GM19397 (cell line): ENCODE measurements at regions not wholly inside any gene's neighbourhood (a gene's known extent, or its start where the extent isn't known, plus 50 kb on each side); places are given as distances from the start of the nearest gene placed in this dataset.

Experiments used
- ATAC-seq: cut with Tn5 transposase; IDR thresholded peaks from one replicate; pipeline ENCODE4 v1.9.1; 2021; ENCODE audit warnings: mild to moderate bottlenecking, moderate library complexity; ENCODE audit not compliant: unreplicated experiment

DNA sequence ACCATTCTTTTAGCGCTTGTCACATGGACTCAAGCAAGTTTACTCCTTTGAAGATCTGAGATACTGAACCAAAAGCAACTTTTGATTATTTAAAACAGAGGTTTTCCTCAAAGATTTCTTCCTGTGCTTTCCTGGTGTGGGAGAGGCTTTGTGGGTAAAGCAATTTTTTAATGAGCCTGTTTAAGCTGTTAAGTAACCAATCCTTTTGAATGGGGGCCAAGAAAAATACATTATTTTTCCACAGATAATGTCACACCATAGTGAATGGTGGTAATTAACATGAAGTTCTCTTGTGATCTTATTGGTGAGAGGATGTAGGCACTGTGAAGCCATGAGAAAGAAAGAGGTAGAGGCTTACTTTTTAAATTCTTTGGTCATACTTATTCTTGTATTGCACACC, 55.8 kb upstream of the OBI1 start:
- ATAC-seq = no peak

DNA sequence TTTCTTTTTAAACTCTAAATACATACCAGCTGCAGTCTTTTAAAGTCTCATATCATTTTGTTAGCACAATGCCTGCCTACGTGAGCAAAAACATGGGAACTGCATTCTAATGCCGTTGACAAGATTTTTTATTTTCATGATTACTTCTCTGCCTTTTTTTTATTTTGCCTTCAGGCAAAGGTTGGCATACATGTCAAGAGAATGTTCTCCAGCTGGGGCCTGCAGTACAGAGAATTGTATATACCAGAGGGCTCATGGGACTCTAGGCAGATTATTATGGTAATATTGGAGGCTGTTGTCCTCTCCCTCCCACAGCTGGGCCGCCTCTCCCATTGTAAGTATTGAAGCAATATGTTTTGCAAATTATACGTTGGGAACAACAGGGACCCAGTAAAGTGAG, 53.9 kb upstream of the OBI1 start:
- no peak for ATAC-seq

DNA sequence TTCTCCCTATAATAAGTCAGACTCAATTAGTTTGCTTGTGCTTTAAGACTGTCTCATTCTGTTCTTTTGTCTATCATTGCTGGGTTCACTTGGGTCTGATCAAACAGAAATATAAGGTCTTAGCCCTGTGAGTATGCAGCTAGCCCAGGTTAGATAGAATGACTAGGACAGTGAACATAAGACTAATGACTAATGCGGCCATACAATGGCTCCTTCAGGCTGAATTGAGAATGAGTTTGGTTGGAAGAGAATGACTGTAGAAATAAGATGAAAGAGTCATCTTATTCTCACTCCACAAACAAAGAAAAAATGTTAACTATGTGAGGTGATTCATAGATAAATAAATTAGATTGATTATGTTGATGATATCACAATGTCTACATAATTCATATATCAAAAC, 50.1 kb upstream of the OBI1 start:
- no peak for ATAC-seq
